HCT116 (cell line): ENCODE measurements at regions not wholly inside any gene's neighbourhood (a gene's known extent, or its start where the extent isn't known, plus 50 kb on each side); places are given as distances from the start of the nearest gene placed in this dataset.

Source experiments
- ATAC-seq: fragments of 200-7000 bp; cut with Tn5 transposase; 2 replicates; pipeline ENCODE4 v1.9.1; 2020; ENCODE audit warnings: mild to moderate bottlenecking, moderate library complexity
- BruUV-seq: library from RNA; stranded (reverse); fragments of 400-500 nt; replicated peaks from 2 replicates; lab custom pipeline; 2021; lab: Mats Ljungman, UMichigan
- CTCF ChIA-PET: fragments of 300-600 bp; sonication (Branson Sonifier 250); formaldehyde crosslinking; loops from one replicate; lab custom pipeline; 2021; ENCODE audit warnings: antibody characterized with exemption; lab: Charles Lee
- POLR2A ChIA-PET: fragments of 300-600, 350-600 bp; sonication (Branson Sonifier 250); formaldehyde crosslinking; loops from one replicate; lab custom pipeline; 2021; ENCODE audit warnings: antibody characterized with exemption; lab: Charles Lee
- RAD21 ChIA-PET, 2 experiments: fragments of 300-600 bp; sonication (Branson Sonifier 250); formaldehyde crosslinking; loops; one replicate each; lab custom pipeline; 2023; ENCODE audit warnings: low total read pairs in 2 of 2; ENCODE audit not compliant: uncharacterized antibody in 2 of 2, unreplicated experiment in 2 of 2, low non-redundant PET in 1 of 2; lab: Charles Lee
- DNase-seq: peaks from one replicate; pipeline ENCODE4 v3.0.0-alpha.2; 2010; ENCODE audit warnings: low read depth, low spot score
- H2AFZ ChIP-seq: fragments of 200-600 bp; shearing (Covaris generic), sonication (generic); 2 replicates; pipeline ENCODE4 v1.6.1; 2017; ENCODE audit warnings: low read depth, mixed run types, mixed read lengths, antibody characterized with exemption, low read length; ENCODE audit not compliant: poor library complexity, severe bottlenecking
- H3K27ac ChIP-seq: 2 replicates; pipeline ENCODE4 v1.5.1; 2012; ENCODE audit warnings: low read depth, low read length
- H3K27me3 ChIP-seq: fragments of 200-600 bp; sonication (generic); 2 replicates; pipeline ENCODE4 v1.6.1; 2016; ENCODE audit warnings: mixed run types, low read length, mixed read lengths; ENCODE audit not compliant: insufficient read depth
- H3K36me3 ChIP-seq, 2 experiments: fragments of 200-500 bp in 1 of 2; fragments of 200-600 bp in 1 of 2; sonication (Bioruptor generic) in 1 of 2; sonication (generic) in 1 of 2; 2 replicates each; pipeline versions ENCODE4 v1.5.1 to v1.6.1; 2014 to 2016; ENCODE audit warnings: low read length in 2 of 2, inconsistent platforms in 1 of 2, mixed read lengths in 1 of 2, mixed run types in 1 of 2; ENCODE audit not compliant: insufficient read depth in 2 of 2, control insufficient read depth in 1 of 2
- H3K4me1 ChIP-seq, 2 experiments: fragments of 200-600 bp in 1 of 2; sonication (generic) in 1 of 2; 2 replicates each; pipeline versions ENCODE4 v1.5.1 to v1.6.1; 2012 to 2017; ENCODE audit warnings: low read length in 2 of 2, inconsistent platforms in 1 of 2, mild to moderate bottlenecking in 1 of 2, mixed read lengths in 1 of 2, mixed run types in 1 of 2, moderate library complexity in 1 of 2; ENCODE audit not compliant: insufficient read depth in 2 of 2, control insufficient read depth in 1 of 2
- H3K4me2 ChIP-seq: fragments of 200-600 bp; sonication (generic); 2 replicates; pipeline ENCODE4 v1.6.1; 2017; ENCODE audit warnings: mixed run types, low read length, mixed read lengths
- H3K4me3 ChIP-seq, 2 experiments: fragments of 200-600 bp in 1 of 2; sonication (generic) in 1 of 2; replicated peaks in 1 of 2; 2 replicates each; pipeline ENCODE4 v1.5.1; 2011 to 2016; ENCODE audit warnings: low read length in 2 of 2, control low read depth in 1 of 2, low read depth in 1 of 2, mild to moderate bottlenecking in 1 of 2, mixed read lengths in 1 of 2, mixed run types in 1 of 2
- H3K79me2 ChIP-seq: fragments of 200-600 bp; sonication (generic); 2 replicates; pipeline ENCODE4 v1.6.1; 2017; ENCODE audit warnings: mild to moderate bottlenecking, mixed run types, low read length, moderate library complexity, mixed read lengths; ENCODE audit not compliant: insufficient read depth
- H3K9ac ChIP-seq: fragments of 200-600 bp; sonication (generic); 2 replicates; pipeline ENCODE4 v1.6.1; 2016; ENCODE audit warnings: low read length, mixed read lengths
- H3K9me2 ChIP-seq: fragments of 200-600 bp; sonication (generic), shearing (Covaris generic); 2 replicates; pipeline ENCODE4 v1.6.1; 2017; ENCODE audit warnings: mixed run types, mild to moderate bottlenecking, moderate library complexity; ENCODE audit not compliant: insufficient read depth
- H3K9me3 ChIP-seq, 2 experiments: fragments of 200-500 bp in 1 of 2; fragments of 200-600 bp in 1 of 2; sonication (Bioruptor generic) in 1 of 2; sonication (generic) in 1 of 2; 2 replicates each; pipeline ENCODE4 v1.6.1; 2014 to 2017; ENCODE audit warnings: low read length in 2 of 2, mixed read lengths in 2 of 2, inconsistent platforms in 1 of 2, low read depth in 1 of 2, mild to moderate bottlenecking in 1 of 2, mixed run types in 1 of 2, moderate library complexity in 1 of 2; ENCODE audit not compliant: control insufficient read depth in 1 of 2, insufficient read depth in 1 of 2
- H4K20me1 ChIP-seq: fragments of 200-600 bp; sonication (generic), shearing (Covaris generic); 2 replicates; pipeline ENCODE4 v1.6.1; 2017; ENCODE audit warnings: mixed run types, mild to moderate bottlenecking, moderate library complexity; ENCODE audit not compliant: insufficient read depth
- FOSL1 ChIP-seq: IDR thresholded peaks from 2 replicates; pipeline ENCODE4 v1.6.1; 2012; ENCODE audit warnings: low read depth
- POLR2AphosphoS5 ChIP-seq: IDR thresholded peaks from 2 replicates; pipeline ENCODE4 v1.6.1; 2011; ENCODE audit warnings: mild to moderate bottlenecking, low read depth, low read length, moderate library complexity
- REST ChIP-seq: IDR thresholded peaks from 2 replicates; pipeline ENCODE4 v1.6.1; 2012; ENCODE audit warnings: low read depth
- SIN3A ChIP-seq: IDR thresholded peaks from 2 replicates; pipeline ENCODE4 v1.6.1; 2012; ENCODE audit warnings: low read depth
- SP1 ChIP-seq: IDR thresholded peaks from 2 replicates; pipeline ENCODE4 v1.6.1; 2012; ENCODE audit warnings: low read depth
- SRF ChIP-seq: IDR thresholded peaks from 2 replicates; pipeline ENCODE4 v1.6.1; 2012; ENCODE audit warnings: low read depth
- ZFX ChIP-seq: fragments of 450-650 bp; IDR thresholded peaks from 2 replicates; pipeline ENCODE4 v1.6.1; 2017
- intact Hi-C: fragments of 100-400 bp; cut with micrococcal nuclease; formaldehyde crosslinking; loops from 2 replicates; pipeline ENCODE4 v1.10.0; 2022

- no TSS peak for BruUV-seq
- H3K9ac ChIP-seq = no peak overlapping the region
- no peak overlapping the region for H3K27ac ChIP-seq
- H4K20me1 ChIP-seq = no peaks in the 10 kb centered on the region
- no peak for TF ChIP-seq SP1
- no peak for TF ChIP-seq FOSL1
- no peak for TF ChIP-seq ZFX
- TF ChIP-seq SIN3A = no peak
- no peak for TF ChIP-seq REST
- TF ChIP-seq SRF = no peak
- no peak for TF ChIP-seq POLR2AphosphoS5
- DNase-seq (no peak), ATAC-seq (no peak)
- no peaks in the 10 kb centered on the region for H3K27me3 ChIP-seq
- H3K4me2 ChIP-seq = no peak overlapping the region
- ChIA-PET RAD21 (no interaction called here), CTCF (no interaction called here), POLR2A (no interaction called here)
- no peaks in the 10 kb centered on the region for H3K79me2 ChIP-seq
- intact Hi-C loops = no loop called here
- H3K4me1 ChIP-seq = no peaks in the 10 kb centered on the region
- no peaks in the 10 kb centered on the region; the same call in 1 of the 2 replicates for H3K9me2 ChIP-seq
- H3K9me3 ChIP-seq = no peaks in the 10 kb centered on the region
- H3K4me3 ChIP-seq = no peak overlapping the region
- no peak overlapping the region for H2AFZ ChIP-seq
- no peaks in the 10 kb centered on the region for H3K36me3 ChIP-seq
Observed at GRCh38 chr2:215723631-215724011, 287.8 kb upstream of the FN1 start.
